H9 (cell line): ENCODE measurements at regions not wholly inside any gene's neighbourhood (a gene's known extent, or its start where the extent isn't known, plus 50 kb on each side); places are given as distances from the start of the nearest gene placed in this dataset.

Source experiments
- DNase-seq: peaks from one replicate; pipeline ENCODE4 v3.0.0-alpha.2; 2017
- H2AFZ ChIP-seq: one replicate; pipeline ENCODE4 v1.6.1; 2013; ENCODE audit warnings: mild to moderate bottlenecking, low read length, control low read depth, moderate library complexity
- H2AK5ac ChIP-seq: 2 replicates; pipeline ENCODE4 v1.6.1; 2013; ENCODE audit warnings: low read length, control low read depth, mixed read lengths; ENCODE audit not compliant: insufficient read length
- H2BK120ac ChIP-seq: one replicate; pipeline ENCODE4 v1.6.1; 2013; ENCODE audit warnings: low read depth, mild to moderate bottlenecking, low read length, control low read depth, inconsistent platforms; ENCODE audit not compliant: poor library complexity, severe bottlenecking
- H2BK12ac ChIP-seq: 2 replicates; pipeline ENCODE4 v1.6.1; 2013; ENCODE audit warnings: low read length, control low read depth, mixed read lengths, low read depth; ENCODE audit not compliant: insufficient read length
- H2BK15ac ChIP-seq: 2 replicates; pipeline ENCODE4 v1.6.1; 2013; ENCODE audit warnings: low read depth, low read length, control low read depth
- H2BK20ac ChIP-seq: one replicate; pipeline ENCODE4 v1.6.1; 2013; ENCODE audit warnings: low read depth, mild to moderate bottlenecking, low read length, control low read depth, inconsistent platforms; ENCODE audit not compliant: poor library complexity, severe bottlenecking
- H2BK5ac ChIP-seq: 2 replicates; pipeline ENCODE4 v1.6.1; 2013; ENCODE audit warnings: low read length, control low read depth, mixed read lengths; ENCODE audit not compliant: insufficient read length
- H3K14ac ChIP-seq: 2 replicates; pipeline ENCODE4 v1.6.1; 2013; ENCODE audit warnings: low read length, control low read depth; ENCODE audit not compliant: insufficient read depth
- H3K18ac ChIP-seq: 2 replicates; pipeline ENCODE4 v1.6.1; 2013; ENCODE audit warnings: low read depth, mild to moderate bottlenecking, mixed read lengths, low read length, control low read depth; ENCODE audit not compliant: insufficient read length
- H3K23ac ChIP-seq: 2 replicates; pipeline ENCODE4 v1.6.1; 2013; ENCODE audit warnings: low read length, control low read depth, mixed read lengths, low read depth; ENCODE audit not compliant: insufficient read length
- H3K23me2 ChIP-seq: 2 replicates; pipeline ENCODE4 v1.6.1; 2013; ENCODE audit warnings: low read depth, mild to moderate bottlenecking, mixed read lengths, low read length, control low read depth; ENCODE audit not compliant: insufficient read length, poor library complexity, severe bottlenecking
- H3K27ac ChIP-seq: 2 replicates; pipeline ENCODE4 v1.5.1; 2013; ENCODE audit warnings: low read length, control low read depth, mixed read lengths, low read depth; ENCODE audit not compliant: insufficient read length
- H3K27me3 ChIP-seq: 2 replicates; pipeline ENCODE4 v1.6.1; 2013; ENCODE audit warnings: low read length, control low read depth, inconsistent platforms; ENCODE audit not compliant: insufficient read depth
- H3K4ac ChIP-seq: 2 replicates; pipeline ENCODE4 v1.6.1; 2013; ENCODE audit warnings: low read depth, mild to moderate bottlenecking, control low read depth, inconsistent platforms, low read length, moderate library complexity
- H3K4me1 ChIP-seq: 2 replicates; pipeline ENCODE4 v1.6.1; 2013; ENCODE audit warnings: low read length, control low read depth, inconsistent platforms; ENCODE audit not compliant: insufficient read depth
- H3K4me2 ChIP-seq: 2 replicates; pipeline ENCODE4 v1.6.1; 2013; ENCODE audit warnings: low read length, control low read depth, mixed read lengths; ENCODE audit not compliant: insufficient read length, insufficient read depth
- H3K56ac ChIP-seq: 2 replicates; pipeline ENCODE4 v1.6.1; 2013; ENCODE audit warnings: low read depth, mild to moderate bottlenecking, mixed read lengths, low read length, control low read depth; ENCODE audit not compliant: insufficient read length
- H3K79me1 ChIP-seq: 2 replicates; pipeline ENCODE4 v1.6.1; 2013; ENCODE audit warnings: low read depth, mild to moderate bottlenecking, moderate library complexity, low read length, control low read depth, inconsistent platforms; ENCODE audit not compliant: insufficient read depth, poor library complexity, severe bottlenecking
- H3K79me2 ChIP-seq: 2 replicates; pipeline ENCODE4 v1.6.1; 2013; ENCODE audit warnings: low read length, control low read depth, inconsistent platforms; ENCODE audit not compliant: insufficient read depth
- H3K9ac ChIP-seq: 2 replicates; pipeline ENCODE4 v1.6.1; 2013; ENCODE audit warnings: low read length, control low read depth, mixed read lengths; ENCODE audit not compliant: insufficient read length; ENCODE audit errors: extremely low read depth
- H3K9me3 ChIP-seq: one replicate; pipeline ENCODE4 v1.6.1; 2013; ENCODE audit warnings: low read depth, low read length, inconsistent platforms; ENCODE audit not compliant: control insufficient read depth
- H3T11ph ChIP-seq: one replicate; pipeline ENCODE4 v1.6.1; 2013; ENCODE audit warnings: mild to moderate bottlenecking, low read length, control low read depth, inconsistent platforms
- H4K20me1 ChIP-seq: one replicate; pipeline ENCODE4 v1.6.1; 2013; ENCODE audit not compliant: control insufficient read depth, insufficient read length, insufficient read depth
- H4K5ac ChIP-seq: 2 replicates; pipeline ENCODE4 v1.6.1; 2013; ENCODE audit warnings: low read depth, mild to moderate bottlenecking, mixed read lengths, low read length, control low read depth; ENCODE audit not compliant: insufficient read length
- H4K8ac ChIP-seq: replicated peaks from 2 replicates; pipeline ENCODE4 v1.6.1; 2013; ENCODE audit warnings: low read length, control low read depth, mixed read lengths, low read depth; ENCODE audit not compliant: insufficient read length
- H4K91ac ChIP-seq: 2 replicates; pipeline ENCODE4 v1.6.1; 2013; ENCODE audit warnings: low read depth, mild to moderate bottlenecking, moderate library complexity, mixed read lengths, low read length, control low read depth; ENCODE audit not compliant: insufficient read length
- H3K27ac Mint-ChIP-seq, 3 experiments: 2 replicates in 2 of 3; 3 replicates in 1 of 3; pipeline ENCODE4 v1.8.0; 2020 to 2021; ENCODE audit warnings: mixed read lengths in 3 of 3, mild to moderate bottlenecking in 1 of 3, moderate library complexity in 1 of 3
- H3K27me3 Mint-ChIP-seq: 2 replicates; pipeline ENCODE4 v1.8.0; 2021; ENCODE audit warnings: low read depth, mild to moderate bottlenecking, moderate library complexity, mixed read lengths
- H3K36me3 Mint-ChIP-seq, 3 experiments: 2 replicates in 2 of 3; 3 replicates in 1 of 3; pipeline ENCODE4 v1.8.0; 2020 to 2021; ENCODE audit warnings: low read depth in 3 of 3, mixed read lengths in 3 of 3; ENCODE audit not compliant: insufficient read depth in 1 of 3
- H3K4me1 Mint-ChIP-seq, 2 experiments: 2 replicates each; pipeline ENCODE4 v1.8.0; 2020; ENCODE audit warnings: mixed read lengths in 2 of 2
- H3K4me3 Mint-ChIP-seq, 2 experiments: 2 replicates in 1 of 2; 3 replicates in 1 of 2; pipeline ENCODE4 v1.8.0; 2020 to 2021; ENCODE audit warnings: mild to moderate bottlenecking in 2 of 2, mixed read lengths in 2 of 2, moderate library complexity in 1 of 2
- H3K9me3 Mint-ChIP-seq, 2 experiments: 2 replicates in 1 of 2; 3 replicates in 1 of 2; pipeline ENCODE4 v1.8.0; 2020; ENCODE audit warnings: mild to moderate bottlenecking in 2 of 2, mixed read lengths in 2 of 2, moderate library complexity in 1 of 2
- WGBS: extraction: QIAGEN DNeasy Blood & Tissue Kit; methylation state at CpG from one replicate; pipeline ENCODE4 v1.1.7; 2013; ENCODE audit warnings: missing lambda C conversion rate, low lambda C conversion rate, mixed read lengths; ENCODE audit not compliant: insufficient read length; ENCODE audit errors: extremely low coverage; 5-methylcytosine and 5-hydroxymethylcytosine counted together
- TF ChIP-seq, protein P1 (sequence below): fragments of 200-600 bp; sonication (generic); conservative IDR thresholded peaks from 3 replicates; pipeline ENCODE4 v1.8.0; 2021; ENCODE audit warnings: antibody characterized with exemption, mild to moderate bottlenecking

DNA sequence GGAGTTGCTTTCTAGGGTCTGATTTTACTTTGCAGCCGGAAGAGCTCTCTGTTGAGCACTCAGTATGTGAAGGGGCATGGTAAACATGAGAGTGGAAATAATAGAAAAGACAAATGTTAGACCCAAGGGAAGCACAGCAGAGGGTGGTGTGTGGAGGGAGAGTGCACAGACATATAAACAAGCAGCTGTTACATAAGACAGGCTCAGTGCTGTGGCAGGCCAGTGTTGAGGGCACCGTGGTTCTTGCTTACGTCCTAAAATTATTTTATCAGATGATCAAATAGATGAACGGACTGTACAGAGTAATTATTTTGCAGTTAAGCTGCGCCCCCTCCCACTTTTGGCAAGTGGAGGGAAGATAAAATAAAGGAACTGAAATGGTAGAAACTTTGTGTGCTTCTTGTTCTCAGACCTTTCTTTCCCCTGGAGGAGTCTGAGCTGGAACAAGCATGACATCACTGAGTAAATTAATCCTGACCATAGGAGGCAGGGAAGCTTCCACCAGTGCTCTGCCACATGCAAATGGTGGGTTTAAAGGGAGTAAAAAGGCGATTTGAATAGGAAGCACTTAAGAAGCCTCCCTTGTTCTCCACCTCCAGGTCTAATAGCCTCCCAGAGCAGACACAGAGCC lies 205.6 kb downstream of the IL20RB start:
- H3K9me3 ChIP-seq = no peaks in the 10 kb centered on the region
- TF ChIP-seq, protein P1, sequence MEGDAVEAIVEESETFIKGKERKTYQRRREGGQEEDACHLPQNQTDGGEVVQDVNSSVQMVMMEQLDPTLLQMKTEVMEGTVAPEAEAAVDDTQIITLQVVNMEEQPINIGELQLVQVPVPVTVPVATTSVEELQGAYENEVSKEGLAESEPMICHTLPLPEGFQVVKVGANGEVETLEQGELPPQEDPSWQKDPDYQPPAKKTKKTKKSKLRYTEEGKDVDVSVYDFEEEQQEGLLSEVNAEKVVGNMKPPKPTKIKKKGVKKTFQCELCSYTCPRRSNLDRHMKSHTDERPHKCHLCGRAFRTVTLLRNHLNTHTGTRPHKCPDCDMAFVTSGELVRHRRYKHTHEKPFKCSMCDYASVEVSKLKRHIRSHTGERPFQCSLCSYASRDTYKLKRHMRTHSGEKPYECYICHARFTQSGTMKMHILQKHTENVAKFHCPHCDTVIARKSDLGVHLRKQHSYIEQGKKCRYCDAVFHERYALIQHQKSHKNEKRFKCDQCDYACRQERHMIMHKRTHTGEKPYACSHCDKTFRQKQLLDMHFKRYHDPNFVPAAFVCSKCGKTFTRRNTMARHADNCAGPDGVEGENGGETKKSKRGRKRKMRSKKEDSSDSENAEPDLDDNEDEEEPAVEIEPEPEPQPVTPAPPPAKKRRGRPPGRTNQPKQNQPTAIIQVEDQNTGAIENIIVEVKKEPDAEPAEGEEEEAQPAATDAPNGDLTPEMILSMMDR = no peak
- H3K27me3 ChIP-seq = no peaks in the 10 kb centered on the region
- H3K9ac ChIP-seq = no peak overlapping the region
- H2BK12ac ChIP-seq = no peak overlapping the region
- Mint-ChIP-seq H3K27ac (peak overlapping the region in 1 of 3 experiments; percentile 93; a peak in 3 of 7 replicates), H3K9me3 (no peaks in the 10 kb centered on the region), H3K4me1 (peaks cover 21 to 32% of the 10 kb centered on the region in 2 experiments), H3K27me3 (no peaks in the 10 kb centered on the region), H3K4me3 (no peak overlapping the region), H3K36me3 (no peaks in the 10 kb centered on the region)
- H3K23ac ChIP-seq = no peak overlapping the region
- H2BK15ac ChIP-seq = no peak overlapping the region
- no peak overlapping the region for H3K14ac ChIP-seq
- no peak overlapping the region for H3K18ac ChIP-seq
- no peak overlapping the region for H2BK5ac ChIP-seq
- H2BK20ac ChIP-seq = no peak overlapping the region
- no peaks in the 10 kb centered on the region for H3K79me2 ChIP-seq
- H3K27ac ChIP-seq = no peak overlapping the region
- H3K56ac ChIP-seq = no peak overlapping the region
- peak overlapping the region; percentile 95 for H2AFZ ChIP-seq
- DNase-seq = peak; percentile 39
- WGBS = no CpG with 5 or more reads among the region's 6 CpGs
- no peak overlapping the region for H4K5ac ChIP-seq
- H3T11ph ChIP-seq = no peak overlapping the region
- no peak overlapping the region for H3K4me2 ChIP-seq
- H4K20me1 ChIP-seq = no peaks in the 10 kb centered on the region
- H3K4me1 ChIP-seq = peaks cover 4% of the 10 kb centered on the region
- no peak overlapping the region for H2BK120ac ChIP-seq
- no peaks in the 10 kb centered on the region for H3K23me2 ChIP-seq
- H3K79me1 ChIP-seq = no peaks in the 10 kb centered on the region
- no peak overlapping the region for H4K8ac ChIP-seq
- no peak overlapping the region for H4K91ac ChIP-seq
- H3K4ac ChIP-seq = no peak overlapping the region
- H2AK5ac ChIP-seq = no peak overlapping the region
